HCT116 (cell line): ENCODE measurements at regions not wholly inside any gene's neighbourhood (a gene's known extent, or its start where the extent isn't known, plus 50 kb on each side); places are given as distances from the start of the nearest gene placed in this dataset.

ENCODE experiments used
- ATAC-seq: fragments of 200-7000 bp; cut with Tn5 transposase; 2 replicates; pipeline ENCODE4 v1.9.1; 2020; ENCODE audit warnings: mild to moderate bottlenecking, moderate library complexity
- BruUV-seq: library from RNA; stranded (reverse); fragments of 400-500 nt; replicated peaks from 2 replicates; lab custom pipeline; 2021; lab: Mats Ljungman, UMichigan
- CTCF ChIA-PET: fragments of 300-600 bp; sonication (Branson Sonifier 250); formaldehyde crosslinking; loops from one replicate; lab custom pipeline; 2021; ENCODE audit warnings: antibody characterized with exemption; lab: Charles Lee
- POLR2A ChIA-PET: fragments of 300-600, 350-600 bp; sonication (Branson Sonifier 250); formaldehyde crosslinking; loops from one replicate; lab custom pipeline; 2021; ENCODE audit warnings: antibody characterized with exemption; lab: Charles Lee
- RAD21 ChIA-PET, 2 experiments: fragments of 300-600 bp; sonication (Branson Sonifier 250); formaldehyde crosslinking; loops; one replicate each; lab custom pipeline; 2023; ENCODE audit warnings: low total read pairs in 2 of 2; ENCODE audit not compliant: uncharacterized antibody in 2 of 2, unreplicated experiment in 2 of 2, low non-redundant PET in 1 of 2; lab: Charles Lee
- DNase-seq: peaks from one replicate; pipeline ENCODE4 v3.0.0-alpha.2; 2010; ENCODE audit warnings: low read depth, low spot score
- H2AFZ ChIP-seq: fragments of 200-600 bp; shearing (Covaris generic), sonication (generic); 2 replicates; pipeline ENCODE4 v1.6.1; 2017; ENCODE audit warnings: low read depth, mixed run types, mixed read lengths, antibody characterized with exemption, low read length; ENCODE audit not compliant: poor library complexity, severe bottlenecking
- H3K27ac ChIP-seq: 2 replicates; pipeline ENCODE4 v1.5.1; 2012; ENCODE audit warnings: low read depth, low read length
- H3K27me3 ChIP-seq: fragments of 200-600 bp; sonication (generic); 2 replicates; pipeline ENCODE4 v1.6.1; 2016; ENCODE audit warnings: mixed run types, low read length, mixed read lengths; ENCODE audit not compliant: insufficient read depth
- H3K36me3 ChIP-seq, 2 experiments: fragments of 200-500 bp in 1 of 2; fragments of 200-600 bp in 1 of 2; sonication (Bioruptor generic) in 1 of 2; sonication (generic) in 1 of 2; 2 replicates each; pipeline versions ENCODE4 v1.5.1 to v1.6.1; 2014 to 2016; ENCODE audit warnings: low read length in 2 of 2, inconsistent platforms in 1 of 2, mixed read lengths in 1 of 2, mixed run types in 1 of 2; ENCODE audit not compliant: insufficient read depth in 2 of 2, control insufficient read depth in 1 of 2
- H3K4me1 ChIP-seq, 2 experiments: fragments of 200-600 bp in 1 of 2; sonication (generic) in 1 of 2; 2 replicates each; pipeline versions ENCODE4 v1.5.1 to v1.6.1; 2012 to 2017; ENCODE audit warnings: low read length in 2 of 2, inconsistent platforms in 1 of 2, mild to moderate bottlenecking in 1 of 2, mixed read lengths in 1 of 2, mixed run types in 1 of 2, moderate library complexity in 1 of 2; ENCODE audit not compliant: insufficient read depth in 2 of 2, control insufficient read depth in 1 of 2
- H3K4me2 ChIP-seq: fragments of 200-600 bp; sonication (generic); 2 replicates; pipeline ENCODE4 v1.6.1; 2017; ENCODE audit warnings: mixed run types, low read length, mixed read lengths
- H3K4me3 ChIP-seq, 2 experiments: fragments of 200-600 bp in 1 of 2; sonication (generic) in 1 of 2; replicated peaks in 1 of 2; 2 replicates each; pipeline ENCODE4 v1.5.1; 2011 to 2016; ENCODE audit warnings: low read length in 2 of 2, control low read depth in 1 of 2, low read depth in 1 of 2, mild to moderate bottlenecking in 1 of 2, mixed read lengths in 1 of 2, mixed run types in 1 of 2
- H3K79me2 ChIP-seq: fragments of 200-600 bp; sonication (generic); 2 replicates; pipeline ENCODE4 v1.6.1; 2017; ENCODE audit warnings: mild to moderate bottlenecking, mixed run types, low read length, moderate library complexity, mixed read lengths; ENCODE audit not compliant: insufficient read depth
- H3K9ac ChIP-seq: fragments of 200-600 bp; sonication (generic); 2 replicates; pipeline ENCODE4 v1.6.1; 2016; ENCODE audit warnings: low read length, mixed read lengths
- H3K9me2 ChIP-seq: fragments of 200-600 bp; sonication (generic), shearing (Covaris generic); 2 replicates; pipeline ENCODE4 v1.6.1; 2017; ENCODE audit warnings: mixed run types, mild to moderate bottlenecking, moderate library complexity; ENCODE audit not compliant: insufficient read depth
- H3K9me3 ChIP-seq, 2 experiments: fragments of 200-500 bp in 1 of 2; fragments of 200-600 bp in 1 of 2; sonication (Bioruptor generic) in 1 of 2; sonication (generic) in 1 of 2; 2 replicates each; pipeline ENCODE4 v1.6.1; 2014 to 2017; ENCODE audit warnings: low read length in 2 of 2, mixed read lengths in 2 of 2, inconsistent platforms in 1 of 2, low read depth in 1 of 2, mild to moderate bottlenecking in 1 of 2, mixed run types in 1 of 2, moderate library complexity in 1 of 2; ENCODE audit not compliant: control insufficient read depth in 1 of 2, insufficient read depth in 1 of 2
- H4K20me1 ChIP-seq: fragments of 200-600 bp; sonication (generic), shearing (Covaris generic); 2 replicates; pipeline ENCODE4 v1.6.1; 2017; ENCODE audit warnings: mixed run types, mild to moderate bottlenecking, moderate library complexity; ENCODE audit not compliant: insufficient read depth
- CEBPB ChIP-seq: IDR thresholded peaks from 2 replicates; pipeline ENCODE4 v1.6.1; 2012; ENCODE audit warnings: low read depth
- EGR1 ChIP-seq: IDR thresholded peaks from 2 replicates; pipeline ENCODE4 v1.6.1; 2012; ENCODE audit warnings: low read depth
- ELF1 ChIP-seq: IDR thresholded peaks from 2 replicates; pipeline ENCODE4 v1.6.1; 2012; ENCODE audit warnings: low read depth, borderline replicate concordance
- EZH2phosphoT487 ChIP-seq: fragments of 200-600 bp; IDR thresholded peaks from 2 replicates; pipeline ENCODE4 v1.6.1; 2018; ENCODE audit warnings: antibody characterized with exemption, borderline replicate concordance
- POLR2A ChIP-seq: IDR thresholded peaks from 2 replicates; pipeline ENCODE4 v1.7.0; 2011; ENCODE audit warnings: borderline replicate concordance; ENCODE audit not compliant: insufficient read depth, insufficient read length; ENCODE audit errors: extremely low read depth
- POLR2AphosphoS5 ChIP-seq: IDR thresholded peaks from 2 replicates; pipeline ENCODE4 v1.6.1; 2011; ENCODE audit warnings: mild to moderate bottlenecking, low read depth, low read length, moderate library complexity
- REST ChIP-seq: IDR thresholded peaks from 2 replicates; pipeline ENCODE4 v1.6.1; 2012; ENCODE audit warnings: low read depth
- SIN3A ChIP-seq: IDR thresholded peaks from 2 replicates; pipeline ENCODE4 v1.6.1; 2012; ENCODE audit warnings: low read depth
- SRF ChIP-seq: IDR thresholded peaks from 2 replicates; pipeline ENCODE4 v1.6.1; 2012; ENCODE audit warnings: low read depth
- TCF7L2 ChIP-seq: IDR thresholded peaks from 2 replicates; pipeline ENCODE4 v1.7.0; 2011; ENCODE audit warnings: borderline replicate concordance, inconsistent platforms; ENCODE audit not compliant: insufficient read depth, insufficient read length; ENCODE audit errors: extremely low read depth
- ZFX ChIP-seq: fragments of 450-650 bp; IDR thresholded peaks from 2 replicates; pipeline ENCODE4 v1.6.1; 2017
- ZNF274 ChIP-seq: fragments of 200-500 bp; sonication (Bioruptor generic); IDR thresholded peaks from 2 replicates; pipeline ENCODE4 v1.6.1; 2014; ENCODE audit warnings: mild to moderate bottlenecking, low read depth, low read length, inconsistent platforms
- intact Hi-C: fragments of 100-400 bp; cut with micrococcal nuclease; formaldehyde crosslinking; loops from 2 replicates; pipeline ENCODE4 v1.10.0; 2022

- Histone ChIP-seq H3K79me2 (no peaks in the 10 kb centered on the region), H3K27me3 (peaks cover 1% of the 10 kb centered on the region; the same call in 1 of the 2 replicates), H3K4me1 (no peaks in the 10 kb centered on the region), H3K9me3 (no peaks in the 10 kb centered on the region), H3K4me2 (no peak overlapping the region), H3K36me3 (no peaks in the 10 kb centered on the region), H3K4me3 (no peak overlapping the region), H3K9me2 (no peaks in the 10 kb centered on the region), H2AFZ (no peak overlapping the region), H3K9ac (no peak overlapping the region), H3K27ac (no peak overlapping the region), H4K20me1 (no peaks in the 10 kb centered on the region)
- no TSS peak for BruUV-seq
- CTCF ChIA-PET: no interaction called here
- TF ChIP-seq EGR1 (no peak), TCF7L2 (no peak), EZH2phosphoT487 (no peak), POLR2AphosphoS5 (no peak), SRF (no peak)
- DNase-seq (no peak), ATAC-seq (no peak)
- POLR2A ChIA-PET: no interaction called here
- RAD21 ChIA-PET: no interaction called here
- intact Hi-C loops: no loop called here
Measured at GRCh38 chr20:48275286-48276020, 490.2 kb upstream of the SULF2 start.

- intact Hi-C loops: no loop called here
- H2AFZ ChIP-seq: no peak overlapping the region
- H3K4me3 ChIP-seq: no peak overlapping the region
- ChIA-PET CTCF (no interaction called here), POLR2A (no interaction called here), RAD21 (no interaction called here)
- ATAC-seq: no peak
- no peaks in the 10 kb centered on the region for H3K4me1 ChIP-seq
- no peaks in the 10 kb centered on the region for H3K9me2 ChIP-seq
- H3K9ac ChIP-seq: no peak overlapping the region
- H3K4me2 ChIP-seq: no peak overlapping the region
- TF ChIP-seq ZFX (no peak), ELF1 (no peak), POLR2A (no peak), EZH2phosphoT487 (no peak), ZNF274 (no peak), REST (no peak), CEBPB (no peak), SIN3A (no peak), EGR1 (no peak)
- no TSS peak for BruUV-seq
- H3K27ac ChIP-seq: no peak overlapping the region
- no peaks in the 10 kb centered on the region for H4K20me1 ChIP-seq
- H3K79me2 ChIP-seq: no peaks in the 10 kb centered on the region
- no peaks in the 10 kb centered on the region for H3K9me3 ChIP-seq
- peaks cover 7% of the 10 kb centered on the region; the same call in 1 of the 2 replicates for H3K27me3 ChIP-seq
- DNase-seq: no peak
- no peaks in the 10 kb centered on the region for H3K36me3 ChIP-seq
Measured at GRCh38 chr20:48273843-48274242, 488.6 kb upstream of the SULF2 start.
